Upper lobe of right lung (tissue), 1 donor: ENCODE measurements at regions not wholly inside any gene's neighbourhood (a gene's known extent, or its start where the extent isn't known, plus 50 kb on each side); places are given as distances from the start of the nearest gene placed in this dataset.

Experiments used
- ATAC-seq: fragments of 200-7000 bp; cut with Tn5 transposase; one replicate; pipeline ENCODE4 v1.9.1; 2020; ENCODE audit warnings: mild to moderate bottlenecking, moderate library complexity
- DNase-seq: peaks from one replicate; pipeline ENCODE4 v3.0.0-alpha.2; 2020
- H3K27ac ChIP-seq: fragments of 200-600 bp; one replicate; pipeline ENCODE4 v1.8.0; 2022
- H3K27me3 ChIP-seq: fragments of 200-600 bp; one replicate; pipeline ENCODE4 v1.8.0; 2022; ENCODE audit warnings: mild to moderate bottlenecking
- H3K36me3 ChIP-seq: fragments of 200-600 bp; one replicate; pipeline ENCODE4 v1.8.0; 2022
- H3K4me1 ChIP-seq: fragments of 200-600 bp; one replicate; pipeline ENCODE4 v1.8.0; 2022
- H3K4me3 ChIP-seq: fragments of 200-600 bp; one replicate; pipeline ENCODE4 v1.8.0; 2022; ENCODE audit warnings: mild to moderate bottlenecking
- H3K9me3 ChIP-seq: fragments of 200-600 bp; one replicate; pipeline ENCODE4 v1.8.0; 2022
- intact Hi-C: fragments of 100-400 bp; cut with DNase I; formaldehyde crosslinking; loops from one replicate; pipeline ENCODE4 v1.11.0; 2022
- TF ChIP-seq, protein P1 (sequence below): fragments of 200-600 bp; IDR thresholded peaks from one replicate; pipeline ENCODE4 v1.8.0; 2022; ENCODE audit warnings: antibody characterized with exemption
- donor health status: DM: no; HTN: yes; CAD: no; lungs with severe emphysema.

DNA sequence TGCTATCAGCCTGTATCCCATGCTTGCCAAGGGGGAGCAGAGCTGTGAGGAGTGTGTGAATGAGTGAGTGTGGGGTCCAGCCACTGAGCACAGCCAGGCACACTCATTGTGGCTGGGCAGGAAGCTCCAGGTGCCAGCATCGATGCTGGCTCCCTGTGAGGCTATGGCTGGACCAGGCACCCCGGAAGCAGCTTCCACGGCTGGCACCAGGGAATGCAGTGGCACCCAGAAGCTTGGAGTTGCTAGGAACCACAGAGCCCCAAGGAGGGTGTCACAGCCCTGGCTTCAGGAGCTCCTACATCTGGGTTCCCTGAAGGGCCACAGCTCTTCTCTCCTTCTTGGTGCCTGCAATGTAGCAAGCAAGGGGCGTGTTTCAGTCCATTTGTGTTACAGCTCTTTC, 625.9 kb upstream of the RAG2 start:
- intact Hi-C loops = no loop called here
- no peaks in the 10 kb centered on the region for H3K9me3 ChIP-seq
- no peak for DNase-seq
- H3K4me3 ChIP-seq = no peak overlapping the region
- H3K36me3 ChIP-seq = no peaks in the 10 kb centered on the region
- ATAC-seq = no peak
- no peaks in the 10 kb centered on the region for H3K4me1 ChIP-seq
- TF ChIP-seq, protein P1, sequence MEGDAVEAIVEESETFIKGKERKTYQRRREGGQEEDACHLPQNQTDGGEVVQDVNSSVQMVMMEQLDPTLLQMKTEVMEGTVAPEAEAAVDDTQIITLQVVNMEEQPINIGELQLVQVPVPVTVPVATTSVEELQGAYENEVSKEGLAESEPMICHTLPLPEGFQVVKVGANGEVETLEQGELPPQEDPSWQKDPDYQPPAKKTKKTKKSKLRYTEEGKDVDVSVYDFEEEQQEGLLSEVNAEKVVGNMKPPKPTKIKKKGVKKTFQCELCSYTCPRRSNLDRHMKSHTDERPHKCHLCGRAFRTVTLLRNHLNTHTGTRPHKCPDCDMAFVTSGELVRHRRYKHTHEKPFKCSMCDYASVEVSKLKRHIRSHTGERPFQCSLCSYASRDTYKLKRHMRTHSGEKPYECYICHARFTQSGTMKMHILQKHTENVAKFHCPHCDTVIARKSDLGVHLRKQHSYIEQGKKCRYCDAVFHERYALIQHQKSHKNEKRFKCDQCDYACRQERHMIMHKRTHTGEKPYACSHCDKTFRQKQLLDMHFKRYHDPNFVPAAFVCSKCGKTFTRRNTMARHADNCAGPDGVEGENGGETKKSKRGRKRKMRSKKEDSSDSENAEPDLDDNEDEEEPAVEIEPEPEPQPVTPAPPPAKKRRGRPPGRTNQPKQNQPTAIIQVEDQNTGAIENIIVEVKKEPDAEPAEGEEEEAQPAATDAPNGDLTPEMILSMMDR = no peak
- H3K27ac ChIP-seq = no peak overlapping the region
- H3K27me3 ChIP-seq = no peaks in the 10 kb centered on the region

DNA sequence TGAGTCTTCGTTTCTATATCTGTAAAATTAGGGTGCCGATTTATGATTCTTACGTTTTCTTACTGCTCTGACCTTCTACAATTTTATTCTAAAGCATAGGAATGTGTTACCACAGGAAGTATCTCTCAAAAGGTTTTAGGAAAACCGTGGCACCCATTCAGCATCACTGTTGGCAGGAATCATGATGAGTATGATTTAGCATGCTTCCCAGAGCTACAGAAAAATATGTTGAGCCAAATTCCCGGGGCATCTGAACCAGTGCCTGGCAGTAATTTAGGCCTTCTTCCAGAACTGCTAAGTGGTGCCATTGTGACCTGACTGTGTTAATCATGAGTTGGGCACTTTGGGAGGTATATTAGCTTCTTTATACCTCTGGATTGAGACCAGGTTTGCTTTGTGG, 605.0 kb upstream of the RAG2 start:
- DNase-seq (no peak), ATAC-seq (no peak)
- TF ChIP-seq, protein P1 = no peak
- intact Hi-C loops = no loop called here
- Histone ChIP-seq H3K27me3 (no peaks in the 10 kb centered on the region), H3K36me3 (no peaks in the 10 kb centered on the region), H3K4me3 (no peak overlapping the region), H3K4me1 (no peaks in the 10 kb centered on the region), H3K9me3 (peaks cover 3% of the 10 kb centered on the region), H3K27ac (no peak overlapping the region)

DNA sequence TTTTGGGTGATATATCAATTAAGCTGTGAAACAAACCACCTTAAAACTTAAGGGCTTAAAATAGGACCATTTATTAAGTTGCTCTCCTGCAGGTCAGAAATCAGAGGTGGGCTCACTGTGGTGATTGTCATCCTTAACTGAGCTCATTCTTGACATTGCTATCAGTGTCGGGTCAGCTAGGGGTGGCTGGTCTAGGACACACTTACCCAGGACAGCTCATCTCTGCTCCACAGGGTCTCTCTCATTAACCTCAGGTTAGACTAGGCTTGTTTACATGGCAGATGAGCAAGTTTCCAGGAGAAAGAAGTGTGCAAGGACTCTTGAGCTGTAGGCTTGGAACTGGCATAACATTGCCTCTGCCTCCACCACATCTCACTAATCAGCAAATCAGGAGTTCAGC, 601.0 kb upstream of the RAG2 start:
- TF ChIP-seq, protein P1 = no peak
- ATAC-seq = no peak
- intact Hi-C loops = no loop called here

DNA sequence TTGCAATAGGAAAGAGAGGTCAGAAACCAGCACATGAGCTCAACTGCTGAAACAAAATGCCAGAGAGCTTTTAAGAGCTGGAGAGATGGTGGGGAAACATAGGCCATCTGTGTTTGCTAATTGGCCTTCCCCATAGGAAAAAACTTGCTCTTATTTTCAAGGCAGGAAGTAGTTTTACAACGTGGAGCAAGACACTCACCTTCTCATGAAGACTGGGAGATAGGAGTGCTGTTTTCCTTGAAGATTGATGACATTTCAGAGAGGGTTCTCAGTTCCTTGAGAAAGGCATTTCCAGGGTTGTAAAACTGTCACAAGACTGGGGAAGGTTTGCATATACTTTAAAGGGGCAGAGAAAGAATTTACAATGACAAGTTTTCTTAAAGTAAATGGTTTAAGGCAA, 586.3 kb upstream of the RAG2 start:
- H3K27me3 ChIP-seq = no peaks in the 10 kb centered on the region
- no peak overlapping the region for H3K27ac ChIP-seq
- H3K4me3 ChIP-seq = no peak overlapping the region
- TF ChIP-seq, protein P1 = no peak
- ATAC-seq (no peak), DNase-seq (no peak)
- H3K36me3 ChIP-seq = no peaks in the 10 kb centered on the region
- intact Hi-C loops = no loop called here
- H3K9me3 ChIP-seq = no peaks in the 10 kb centered on the region
- H3K4me1 ChIP-seq = no peaks in the 10 kb centered on the region

More for the DNA sequence above, 601.0 kb upstream of the RAG2 start:
- Histone ChIP-seq H3K4me1 (no peaks in the 10 kb centered on the region), H3K27me3 (no peaks in the 10 kb centered on the region), H3K4me3 (no peak overlapping the region), H3K27ac (no peak overlapping the region), H3K9me3 (no peaks in the 10 kb centered on the region), H3K36me3 (no peaks in the 10 kb centered on the region)
- no peak for DNase-seq

DNA sequence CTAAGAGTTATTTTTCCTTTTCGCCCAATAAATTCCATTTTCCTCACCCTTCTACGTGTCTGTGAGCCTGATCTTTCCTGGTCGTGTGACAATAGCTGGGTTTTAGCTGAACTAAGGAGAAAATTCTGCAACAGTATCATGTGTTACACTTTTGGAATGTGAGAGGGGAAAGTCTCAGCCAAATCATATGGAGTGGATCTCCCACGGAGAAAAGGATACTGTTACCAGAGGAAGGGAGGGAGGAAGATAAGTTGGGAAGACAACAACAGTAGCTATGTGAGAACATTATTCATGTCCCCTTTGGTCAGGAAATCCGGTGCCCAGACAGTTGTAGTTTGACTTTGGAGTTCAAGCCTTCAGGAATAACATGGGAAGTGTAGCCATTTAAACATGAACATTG, 584.0 kb upstream of the RAG2 start:
- intact Hi-C loops = no loop called here
- Histone ChIP-seq H3K9me3 (no peaks in the 10 kb centered on the region), H3K36me3 (no peaks in the 10 kb centered on the region), H3K4me3 (no peak overlapping the region), H3K4me1 (no peaks in the 10 kb centered on the region), H3K27ac (no peak overlapping the region), H3K27me3 (no peaks in the 10 kb centered on the region)
- DNase-seq (no peak), ATAC-seq (no peak)
- TF ChIP-seq, protein P1 = no peak

DNA sequence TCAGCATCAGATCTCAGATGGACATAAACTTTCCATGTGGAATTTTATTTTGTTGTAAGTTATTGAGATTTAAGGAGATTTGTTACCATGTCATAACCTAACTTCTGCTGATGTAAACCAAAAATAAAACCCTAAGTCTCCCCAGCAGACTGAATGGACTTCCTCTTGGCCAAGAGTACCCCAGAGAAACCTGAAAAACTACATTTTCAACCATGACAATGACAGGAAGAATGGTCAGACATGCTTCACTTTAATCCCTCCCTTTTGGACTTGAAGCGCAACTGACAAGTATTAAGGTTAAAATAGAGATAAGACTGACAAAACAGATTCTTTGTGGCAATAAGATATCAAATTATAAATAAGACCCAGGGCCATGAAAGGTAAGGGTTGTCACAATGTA, 579.7 kb upstream of the RAG2 start:
- intact Hi-C loops = no loop called here
- no peaks in the 10 kb centered on the region for H3K36me3 ChIP-seq
- TF ChIP-seq, protein P1 = no peak

More for the DNA sequence above, 579.7 kb upstream of the RAG2 start:
- H3K27me3 ChIP-seq = no peaks in the 10 kb centered on the region
- H3K9me3 ChIP-seq = no peaks in the 10 kb centered on the region
- H3K4me1 ChIP-seq = no peaks in the 10 kb centered on the region
- ATAC-seq (no peak), DNase-seq (no peak)
- no peak overlapping the region for H3K27ac ChIP-seq
- no peak overlapping the region for H3K4me3 ChIP-seq
